ENCODE measurements at regions not wholly inside any gene's neighbourhood (a gene's known extent, or its start where the extent isn't known, plus 50 kb on each side); places are given as distances from the start of the nearest gene placed in this dataset.

DNA sequence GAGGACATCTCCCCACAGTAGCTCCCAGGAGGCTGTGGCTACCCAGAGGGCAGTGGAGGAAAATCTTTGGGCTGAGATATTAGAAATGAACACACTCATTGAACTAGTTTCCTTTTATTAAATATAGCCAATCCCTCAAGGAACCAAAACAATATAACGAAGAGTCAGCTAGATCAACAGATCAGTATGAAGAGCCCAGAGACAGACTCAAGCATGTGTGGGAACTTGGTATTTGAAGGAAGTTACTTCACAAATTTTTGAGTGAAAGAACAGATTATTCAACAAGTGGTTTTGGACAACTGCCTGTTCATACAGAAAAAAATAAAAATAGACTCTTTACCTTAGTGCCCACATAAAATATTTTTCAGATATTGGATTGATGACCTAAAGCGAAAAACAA lies 183.6 kb upstream of the PMFBP1 start:
- DNase-seq (ENCODE audit: low read depth in 2 of 3, low spot score in 2 of 3), result no peak

DNA sequence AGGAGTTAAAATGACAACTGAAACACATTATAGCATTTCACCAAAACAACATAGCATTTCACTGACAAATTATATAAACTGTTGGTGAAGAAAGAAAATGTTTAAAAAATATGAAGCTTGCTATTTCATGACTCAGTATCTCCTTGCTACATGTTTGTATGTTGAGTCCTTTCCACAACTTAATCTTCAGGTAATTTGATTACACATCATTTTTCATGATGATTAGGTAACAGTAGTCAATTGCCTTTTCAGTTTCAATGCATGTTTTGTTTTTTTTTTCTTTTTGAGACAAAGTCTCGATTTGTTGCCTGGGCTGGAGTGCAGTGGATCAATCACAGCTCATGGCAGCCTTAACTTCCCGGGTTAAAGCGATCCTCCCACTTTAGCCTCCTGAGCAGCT lies 177.8 kb upstream of the PMFBP1 start:
- no peak for DNase-seq (ENCODE audit: low read depth in 2 of 3, low spot score in 2 of 3)

DNA sequence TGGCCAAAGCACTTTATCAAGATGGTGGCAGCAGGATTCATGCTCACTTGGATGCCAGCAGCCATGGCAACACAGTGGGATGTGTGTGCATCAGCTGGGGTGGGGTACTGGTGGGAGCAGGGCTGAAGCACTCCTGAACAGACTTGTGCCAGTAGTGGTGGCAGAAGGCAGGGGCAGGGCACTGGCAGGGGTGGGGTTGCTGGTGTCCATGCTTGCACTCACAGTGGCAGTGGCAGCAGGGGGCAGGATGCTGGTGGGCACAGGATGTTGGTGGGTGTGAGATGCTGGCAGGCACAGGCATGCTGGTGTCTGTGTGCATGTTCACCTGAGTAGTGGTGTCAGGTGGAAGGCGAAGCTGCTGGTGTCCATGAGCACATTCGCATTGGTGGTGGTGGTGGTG lies 161.0 kb upstream of the PMFBP1 start:
- DNase-seq (ENCODE audit: low read depth in 2 of 3, low spot score in 2 of 3), result no peak

DNA sequence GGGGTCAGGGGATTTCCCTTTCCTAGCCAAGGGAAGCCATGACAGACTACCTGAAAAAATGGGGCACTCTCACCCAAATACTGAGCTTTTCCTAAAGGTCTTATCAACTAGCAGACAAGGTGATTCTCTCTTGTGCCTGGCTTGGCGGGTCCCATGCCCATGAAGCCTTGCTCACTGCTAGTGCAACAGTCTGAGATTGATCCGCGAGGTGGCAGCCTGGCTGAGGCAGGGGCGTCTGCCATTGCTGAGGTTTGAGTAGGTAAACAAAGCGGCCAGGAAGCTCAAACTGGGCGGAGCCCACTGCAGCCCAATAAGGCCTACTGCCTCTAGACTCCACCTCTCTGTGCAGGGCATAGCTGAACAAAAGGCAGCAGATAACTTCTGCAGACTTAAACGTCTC lies 152.6 kb upstream of the PMFBP1 start:
- no peak for DNase-seq (ENCODE audit: low read depth in 2 of 3, low spot score in 2 of 3)

DNA sequence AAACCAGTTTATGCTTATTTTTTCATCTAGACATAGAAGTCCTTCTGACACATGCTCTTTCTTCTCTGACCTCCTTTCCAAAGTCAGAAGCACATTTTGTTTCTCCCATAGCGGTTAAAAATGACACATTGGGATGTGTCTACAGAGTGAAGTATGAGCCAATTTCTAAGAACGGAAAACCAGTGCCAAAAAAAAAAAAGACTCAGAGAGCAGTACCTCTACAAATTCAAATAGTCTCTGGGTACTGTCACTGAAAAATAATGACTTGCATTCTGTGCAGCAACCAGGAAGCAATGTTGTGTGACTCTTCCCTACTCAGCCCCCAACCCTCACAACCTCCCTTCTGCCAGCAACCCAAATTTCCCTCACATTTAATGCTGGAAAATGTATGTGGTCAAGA lies 145.5 kb upstream of the PMFBP1 start:
- DNase-seq (ENCODE audit: low read depth in 2 of 3, low spot score in 2 of 3), result no peak

DNA sequence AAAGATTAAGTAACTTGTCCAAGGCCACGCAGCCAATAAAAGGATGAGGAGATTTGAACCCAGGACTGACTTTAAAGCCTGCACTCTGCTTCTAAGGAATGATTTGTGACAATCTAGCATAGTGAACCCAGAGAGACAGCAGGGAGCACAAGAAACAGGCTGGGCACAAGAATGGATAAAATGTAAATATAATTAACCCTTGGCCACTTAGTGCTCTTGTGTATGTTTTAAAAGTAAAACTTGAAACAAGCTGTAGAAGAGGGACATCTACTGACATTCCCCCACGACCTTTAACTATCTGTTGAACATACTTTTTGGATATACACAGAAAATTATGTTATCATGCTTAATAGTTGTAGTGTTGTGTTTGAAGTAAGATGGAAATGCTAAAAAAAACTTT lies 141.9 kb upstream of the PMFBP1 start:
- DNase-seq (ENCODE audit: low read depth in 2 of 3, low spot score in 2 of 3), result no peak

DNA sequence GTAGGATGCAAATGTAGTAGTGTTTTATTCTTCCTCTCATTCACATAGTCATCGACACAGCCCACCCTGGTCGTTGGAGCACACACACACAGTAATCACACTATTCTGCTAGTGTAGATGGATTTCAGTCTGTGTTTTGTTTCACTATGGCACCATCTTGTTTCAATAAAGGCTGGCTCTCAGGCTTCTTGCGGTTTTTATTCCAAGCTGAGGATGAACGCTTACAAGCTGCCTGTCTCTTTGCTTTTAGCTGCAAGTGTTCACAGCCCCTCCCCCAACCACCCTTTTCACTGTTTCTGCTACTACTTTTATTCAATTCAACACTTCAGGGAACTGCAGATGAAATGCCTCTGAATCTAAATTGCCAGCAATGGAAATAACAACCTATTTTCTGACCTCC lies 140.9 kb upstream of the PMFBP1 start:
- DNase-seq (ENCODE audit: low read depth in 2 of 3, low spot score in 2 of 3), result no peak

DNA sequence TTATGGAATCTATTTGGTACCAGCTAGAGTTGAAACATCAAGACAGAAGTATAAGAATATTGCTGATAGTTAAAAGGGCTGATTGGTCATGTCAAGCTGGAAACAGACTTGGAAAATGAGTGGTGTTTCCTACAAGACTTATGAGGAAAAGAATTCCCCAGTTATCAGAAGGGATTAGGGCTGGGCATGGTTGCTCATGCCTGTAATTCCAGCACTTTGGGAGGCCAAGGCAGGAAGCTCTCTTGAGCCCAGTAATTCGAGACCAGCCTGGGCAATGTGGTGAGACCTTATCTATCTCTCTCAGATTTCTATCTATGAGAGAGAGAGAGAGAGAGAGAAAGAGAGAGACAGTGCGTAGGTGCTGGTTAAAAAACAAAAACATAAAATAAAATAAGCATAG lies 139.5 kb upstream of the PMFBP1 start:
- DNase-seq (ENCODE audit: low read depth in 2 of 3, low spot score in 2 of 3), result no peak

DNA sequence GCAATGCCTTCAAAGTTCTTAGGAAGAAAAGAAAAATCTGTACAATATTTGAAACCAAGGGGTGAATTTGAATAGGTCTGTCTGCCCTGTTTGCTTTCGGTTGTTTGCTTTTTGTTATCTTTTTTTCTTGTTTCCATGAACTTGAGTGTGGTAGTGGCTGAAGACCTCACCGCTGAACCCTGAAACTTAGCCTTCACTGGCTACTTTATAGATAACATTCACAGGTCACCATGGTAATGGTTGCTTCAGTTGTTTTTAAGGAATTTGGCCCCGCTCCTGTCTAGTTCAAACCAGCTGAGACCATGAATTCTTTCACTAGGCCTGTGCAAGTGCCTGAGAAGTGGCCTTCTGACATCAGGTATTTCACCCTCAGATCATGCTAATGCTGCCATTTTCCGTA lies 137.0 kb upstream of the PMFBP1 start:
- no peak for DNase-seq (ENCODE audit: low read depth in 2 of 3, low spot score in 2 of 3)

DNA sequence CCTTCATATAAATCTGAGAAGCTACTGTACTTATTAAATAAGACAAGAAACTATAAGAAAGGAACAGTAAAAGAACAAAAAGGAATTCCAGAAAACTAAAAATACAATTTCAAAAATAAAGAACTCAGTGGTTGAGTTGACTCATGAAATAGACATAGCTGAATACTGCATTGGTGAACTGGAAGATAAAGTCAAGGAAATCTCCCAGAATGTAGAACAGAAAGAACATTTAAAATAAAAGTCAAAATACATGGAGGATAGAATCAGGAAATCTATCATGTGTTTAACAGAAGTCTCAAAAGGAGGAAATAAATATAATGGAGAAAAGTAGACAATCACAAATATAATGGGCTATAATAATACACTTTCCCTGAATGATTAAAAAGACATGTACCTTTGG lies 136.4 kb upstream of the PMFBP1 start:
- no peak for DNase-seq (ENCODE audit: low read depth in 2 of 3, low spot score in 2 of 3)

DNA sequence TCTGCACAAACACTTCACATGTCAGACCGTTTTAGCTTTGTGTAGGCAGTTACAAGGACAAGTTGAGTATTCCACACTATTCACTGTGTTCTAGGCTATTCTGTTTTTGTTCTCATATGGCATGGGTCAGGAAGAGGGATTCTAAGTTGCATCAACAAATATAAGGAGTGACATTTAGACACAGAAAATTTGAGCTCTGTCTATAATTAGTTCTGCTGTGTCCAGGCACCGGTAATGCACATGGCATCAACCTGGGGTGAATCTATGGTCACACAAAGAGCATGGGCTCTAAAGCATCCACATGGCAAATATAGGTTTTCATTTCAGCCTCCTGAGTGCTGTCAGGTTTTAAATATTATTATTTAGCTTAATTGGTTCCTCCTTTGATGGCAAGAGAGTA lies 130.4 kb upstream of the PMFBP1 start:
- DNase-seq (ENCODE audit: low read depth in 2 of 3, low spot score in 2 of 3), result no peak

DNA sequence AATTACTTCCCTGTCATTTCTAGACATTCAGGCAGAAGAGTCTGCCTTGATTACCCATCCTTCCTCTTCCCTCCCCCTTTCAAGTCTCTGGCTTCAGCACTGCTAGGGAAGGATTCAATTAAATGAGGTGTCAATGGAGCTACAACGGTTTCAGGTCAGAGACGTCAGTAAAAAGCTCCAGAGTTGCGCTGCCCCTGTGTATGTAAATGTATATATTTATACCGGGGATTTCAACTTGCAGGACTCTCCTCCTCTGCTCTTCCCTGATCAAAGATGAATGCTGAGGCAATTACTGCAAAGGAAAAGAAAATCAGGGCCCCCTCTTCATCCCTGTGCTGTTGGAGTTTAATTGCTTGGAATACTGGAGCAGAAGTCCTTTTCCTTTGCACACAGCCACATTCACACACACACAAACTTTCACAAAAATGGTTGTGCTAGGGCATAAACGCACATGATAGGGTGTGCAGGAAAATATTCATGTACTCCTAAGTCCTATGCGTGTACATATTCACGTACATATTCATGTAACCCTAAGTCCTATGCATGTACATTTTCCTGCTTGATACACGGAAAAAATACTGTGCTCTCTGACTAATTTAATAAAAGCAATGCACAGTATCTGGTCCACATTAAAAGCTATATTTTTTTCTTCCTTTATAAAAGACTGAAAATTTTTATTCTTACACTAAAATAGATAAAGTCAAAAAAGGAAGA lies 129.7 kb upstream of the PMFBP1 start:
- no peak for DNase-seq (ENCODE audit: low read depth in 2 of 3, low spot score in 2 of 3)

DNA sequence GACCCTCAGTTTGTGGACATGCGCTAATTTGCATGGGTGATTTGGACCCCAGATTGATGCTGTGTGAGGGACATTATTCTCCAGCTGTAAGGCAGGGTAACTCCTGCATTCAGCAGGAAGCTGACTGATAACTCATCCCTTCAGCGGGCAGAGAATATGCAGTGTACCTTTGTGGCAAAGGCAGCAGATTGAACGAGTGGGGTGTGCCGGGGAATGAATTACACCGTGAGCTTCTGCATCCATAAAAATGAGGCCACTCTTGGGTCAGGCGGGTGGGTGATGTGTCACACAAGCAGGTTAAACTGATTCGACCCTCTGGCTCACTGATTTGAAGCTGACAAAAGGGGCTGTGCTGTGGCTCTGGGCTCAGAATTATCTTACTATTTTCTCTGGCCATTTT lies 128.9 kb upstream of the PMFBP1 start:
- no peak for DNase-seq (ENCODE audit: low read depth in 2 of 3, low spot score in 2 of 3)

DNA sequence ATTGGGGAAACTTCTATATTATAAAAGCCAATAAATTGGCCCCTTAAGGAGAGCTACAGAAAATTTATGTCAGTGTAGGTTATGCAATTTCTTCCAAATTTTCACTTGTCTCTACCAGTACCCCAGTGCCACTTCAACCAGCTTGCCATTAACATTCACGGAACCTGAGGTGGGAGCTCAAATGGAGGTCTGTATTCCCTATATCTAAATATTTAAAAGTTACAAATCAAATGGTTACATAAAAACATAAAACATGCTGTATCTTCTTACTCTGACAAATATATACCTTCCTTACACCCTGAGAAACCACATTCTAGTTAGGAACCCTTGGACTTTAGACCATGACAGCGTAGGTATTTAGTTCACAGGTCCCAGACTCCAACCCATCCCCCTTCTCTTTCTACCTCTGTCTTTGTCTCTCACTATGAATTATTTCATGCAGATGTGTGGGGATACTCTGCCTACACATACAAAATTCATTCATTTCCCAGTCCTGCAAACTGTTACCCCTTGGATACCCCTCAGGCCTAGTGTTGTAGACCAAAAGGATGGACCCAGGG lies 127.8 kb upstream of the PMFBP1 start:
- DNase-seq (ENCODE audit: low read depth in 2 of 3, low spot score in 2 of 3), result no peak

DNA sequence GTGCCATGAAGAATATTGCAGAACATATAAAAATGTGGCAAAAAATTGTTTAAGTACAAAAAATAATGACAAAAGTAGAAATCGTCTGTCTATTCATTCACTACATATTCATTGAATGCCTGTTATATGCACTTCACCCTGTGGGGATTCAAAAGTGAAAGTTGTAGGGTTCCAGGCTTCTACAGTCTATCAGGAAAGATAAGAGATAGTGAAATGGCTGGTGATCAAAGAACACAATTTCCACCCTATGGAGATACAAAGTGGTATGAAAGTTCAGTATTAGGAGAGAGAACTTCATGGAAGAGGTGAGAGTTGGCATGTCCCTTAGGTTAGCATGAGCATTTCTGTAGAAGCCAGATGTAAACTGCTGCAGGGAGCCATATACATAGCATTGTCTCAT lies 127.0 kb upstream of the PMFBP1 start:
- DNase-seq (ENCODE audit: low read depth in 2 of 3, low spot score in 2 of 3), result no peak

DNA sequence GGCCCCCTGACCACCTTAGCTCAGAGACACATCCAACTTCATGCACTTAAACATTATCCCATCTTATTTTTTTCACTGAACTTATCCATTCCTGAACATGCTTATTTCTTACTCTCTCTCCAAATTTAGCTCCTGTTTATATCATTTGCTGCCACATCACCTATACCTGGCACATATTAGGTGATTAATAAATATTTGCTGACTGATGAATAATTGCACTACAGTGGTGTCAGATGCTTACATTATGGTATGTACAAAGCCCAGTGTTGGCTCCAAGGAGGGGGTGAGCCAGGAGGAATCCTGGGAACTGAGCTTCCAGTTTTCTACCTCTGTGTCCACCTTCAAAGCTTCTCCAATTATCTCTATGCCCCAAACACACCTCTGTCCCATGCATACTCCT lies 124.0 kb upstream of the PMFBP1 start:
- DNase-seq (ENCODE audit: low read depth in 2 of 3, low spot score in 2 of 3), result no peak

DNA sequence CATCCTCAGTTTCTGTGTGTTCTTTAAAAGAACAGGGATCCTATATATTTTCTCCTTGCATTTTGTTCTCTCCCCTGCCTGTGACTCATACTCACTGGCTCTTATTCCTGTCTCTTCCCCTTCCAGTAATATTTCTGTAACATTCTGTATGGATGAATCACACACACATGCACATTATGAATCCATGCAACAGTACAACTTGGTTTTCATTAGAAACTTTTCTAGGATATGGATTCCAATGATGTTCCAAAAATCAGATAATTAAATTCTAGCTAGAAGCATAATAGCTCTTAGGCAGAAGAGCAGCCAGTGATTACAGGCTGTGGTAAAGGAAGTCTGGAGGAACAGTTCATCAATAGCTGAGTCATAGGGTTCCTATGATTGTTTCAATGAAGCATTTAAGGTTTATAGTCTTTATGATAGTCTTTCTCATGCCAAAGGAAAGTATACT lies 119.6 kb upstream of the PMFBP1 start:
- no peak for DNase-seq (ENCODE audit: low read depth in 2 of 3, low spot score in 2 of 3)

DNA sequence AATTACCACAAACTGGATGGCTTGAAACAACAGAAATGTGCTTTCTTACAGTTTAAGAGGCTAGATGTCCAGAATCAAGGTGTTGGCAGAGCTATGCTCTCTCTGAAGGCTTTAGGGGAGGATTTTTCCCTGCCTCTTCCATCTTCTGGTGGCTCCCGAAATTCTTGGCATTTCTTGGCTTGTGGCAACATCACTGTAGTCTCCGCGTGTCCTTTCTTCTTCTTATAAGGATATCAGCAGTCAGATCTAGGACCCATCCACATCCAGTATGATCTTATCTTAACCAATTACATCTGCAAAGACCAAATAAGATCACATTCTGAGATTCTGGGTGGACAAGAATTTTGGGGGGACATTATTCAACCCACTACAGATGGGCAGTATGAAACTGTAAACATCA lies 119.2 kb upstream of the PMFBP1 start:
- DNase-seq (ENCODE audit: low read depth in 2 of 3, low spot score in 2 of 3), result no peak

DNA sequence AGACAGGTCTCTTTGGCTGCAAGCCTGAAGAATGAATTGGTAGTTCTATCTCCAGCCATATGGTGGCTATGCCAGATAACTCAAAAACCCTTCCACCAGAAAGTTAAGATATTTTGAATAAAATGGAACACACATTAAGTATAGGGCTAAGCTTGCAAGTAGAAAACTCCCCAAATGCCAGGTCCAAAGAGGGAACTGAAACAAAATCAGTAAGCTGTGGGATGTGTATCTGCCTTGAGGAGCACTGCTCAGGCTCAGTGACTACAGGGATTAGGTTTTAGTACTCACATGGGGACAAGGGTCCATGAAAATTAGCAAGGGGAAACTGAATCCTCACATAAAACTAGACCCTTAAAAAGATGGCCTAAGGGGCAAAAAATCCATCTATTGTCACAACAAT lies 115.7 kb upstream of the PMFBP1 start:
- no peak for DNase-seq (ENCODE audit: low read depth in 2 of 3, low spot score in 2 of 3)

DNA sequence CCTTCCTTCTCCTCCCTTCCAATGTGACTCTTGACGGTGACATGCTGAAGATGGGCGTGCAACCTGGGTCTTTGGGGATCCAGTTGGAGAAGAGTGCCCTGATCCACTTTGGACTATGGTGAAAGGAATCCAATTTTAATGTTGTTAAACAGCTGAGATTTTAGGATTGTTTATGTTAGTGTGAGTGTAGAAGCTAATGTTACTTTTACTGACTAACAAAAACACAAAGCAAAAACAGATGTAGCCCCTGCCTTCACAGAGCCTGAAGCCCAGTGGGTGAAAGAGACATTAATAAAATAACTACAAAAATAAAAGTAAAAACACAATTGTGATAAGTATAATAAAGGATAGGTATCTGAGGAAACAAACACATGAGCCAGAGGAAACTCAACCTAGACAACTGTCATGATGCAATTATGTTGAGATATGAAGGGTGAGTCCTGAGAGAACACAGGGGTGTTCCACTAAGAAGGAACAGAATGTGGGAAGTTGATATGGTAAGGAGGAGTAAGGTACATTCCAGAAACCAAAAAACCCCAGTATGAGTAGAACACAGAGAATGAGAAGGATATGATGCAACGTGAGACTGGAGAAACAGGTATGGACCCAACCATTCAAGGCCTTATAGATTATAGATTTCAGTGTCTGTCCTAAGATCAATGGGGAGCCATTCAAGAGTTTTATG lies 115.1 kb upstream of the PMFBP1 start:
- no peak for DNase-seq (ENCODE audit: low read depth in 2 of 3, low spot score in 2 of 3)

DNA sequence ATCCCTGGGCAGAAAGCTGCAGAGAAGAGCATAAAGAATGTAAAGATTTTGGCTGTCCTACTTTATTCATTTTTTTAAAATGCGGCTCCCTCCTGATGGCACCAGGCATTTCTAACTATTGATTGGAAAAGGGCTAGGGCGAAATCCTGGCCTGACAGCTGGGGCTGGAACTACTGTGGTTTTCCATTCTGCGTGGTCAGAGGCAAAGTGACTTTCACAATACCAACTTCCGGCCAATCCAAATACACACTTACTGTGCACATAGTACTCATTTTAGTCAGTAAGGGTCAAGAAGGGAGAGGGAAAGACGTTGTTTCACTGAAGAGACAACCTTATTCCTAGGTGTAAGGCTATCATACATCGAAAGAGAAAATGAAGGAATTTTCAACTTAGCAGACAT lies 113.8 kb upstream of the PMFBP1 start:
- DNase-seq (ENCODE audit: low read depth in 2 of 3, low spot score in 2 of 3), result no peak

DNA sequence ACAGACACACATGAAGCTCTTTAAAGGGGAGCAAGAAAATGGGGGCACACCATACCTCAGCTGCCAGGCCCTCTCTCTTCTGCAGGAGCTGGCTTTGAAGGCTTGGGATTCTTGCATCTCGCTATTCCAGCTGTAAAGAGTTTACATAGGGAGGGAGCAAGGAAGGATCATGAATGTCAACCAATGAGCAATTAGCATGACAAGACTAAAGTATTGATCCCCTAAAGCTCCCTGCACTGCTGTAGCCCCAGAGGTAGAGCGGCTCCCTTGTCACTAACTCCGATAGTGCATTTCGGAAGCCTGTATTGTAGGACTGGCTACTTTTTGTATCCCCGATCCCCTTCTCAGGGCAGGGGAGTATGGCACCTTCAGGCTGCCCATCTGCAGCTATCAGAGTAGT lies 113.4 kb upstream of the PMFBP1 start:
- DNase-seq (ENCODE audit: low read depth in 2 of 3, low spot score in 2 of 3), result no peak
